ENCODE measurements at regions not wholly inside any gene's neighbourhood (a gene's known extent, or its start where the extent isn't known, plus 50 kb on each side); places are given as distances from the start of the nearest gene placed in this dataset.

- TF ChIP-seq CTCF (conservative IDR thresholded peaks at IDR 0.05; ENCODE audit: low read length) (no peak), EZH2phosphoT487 (IDR thresholded peaks at IDR 0.05; ENCODE audit: borderline replicate concordance) (no peak)
Measured at GRCh38 chr6:71452697-71453370, 164.2 kb downstream of the OGFRL1 start.

All from Loucy (cell line).